ENCODE measurements at regions not wholly inside any gene's neighbourhood (a gene's known extent, or its start where the extent isn't known, plus 50 kb on each side); places are given as distances from the start of the nearest gene placed in this dataset.
"Not testable (repeated sequence)": the region's sequence is repeated elsewhere in the genome, so short reads cannot be mapped to it uniquely, and the experiment has no call there.

- no peak for DNase-seq (ENCODE audit: low spot score)
These were observed 201.3 kb downstream of the GIPC2 start for GRCh38 chr1:78247079-78247478.

- no peak for DNase-seq (ENCODE audit: low spot score)
These were observed 204.4 kb downstream of the GIPC2 start for GRCh38 chr1:78250201-78250600.

- peak; percentile 59 for DNase-seq (ENCODE audit: low spot score)
These were observed 208.8 kb downstream of the GIPC2 start for GRCh38 chr1:78254517-78254916.

- peak; percentile 58 for DNase-seq (ENCODE audit: low spot score)
These were observed 209.6 kb downstream of the GIPC2 start for GRCh38 chr1:78255383-78255782.

- DNase-seq (ENCODE audit: low spot score): no peak
These were observed 210.1 kb downstream of the GIPC2 start for GRCh38 chr1:78255846-78256245.

- DNase-seq (ENCODE audit: low spot score): no peak
These were observed 217.7 kb downstream of the GIPC2 start for GRCh38 chr1:78263459-78263858.

- DNase-seq (ENCODE audit: low spot score): no peak
These were observed 218.2 kb downstream of the GIPC2 start for GRCh38 chr1:78263946-78264345.

- no peak for DNase-seq (ENCODE audit: low spot score)
These were observed 221.9 kb downstream of the GIPC2 start for GRCh38 chr1:78267513-78268218.

GRCh38 chr1:78269591-78269990, 221.2 kb upstream of the PTGFR start:
- no peak for DNase-seq (ENCODE audit: low spot score)

- not testable (repeated sequence) for DNase-seq (ENCODE audit: low spot score)
These were observed 219.4 kb upstream of the PTGFR start for GRCh38 chr1:78271423-78271822.

GRCh38 chr1:78274814-78275213, 216.0 kb upstream of the PTGFR start:
- peak; percentile 67 for DNase-seq (ENCODE audit: low spot score)

GRCh38 chr1:78275456-78275855, 215.3 kb upstream of the PTGFR start:
- no peak for DNase-seq (ENCODE audit: low spot score)

GRCh38 chr1:78275906-78276685, 214.7 kb upstream of the PTGFR start:
- no peak for DNase-seq (ENCODE audit: low spot score)

GRCh38 chr1:78277253-78277652, 213.5 kb upstream of the PTGFR start:
- peak; percentile 82 for DNase-seq (ENCODE audit: low spot score)

GRCh38 chr1:78279051-78279450, 211.7 kb upstream of the PTGFR start:
- DNase-seq (ENCODE audit: low spot score): peak; percentile 81

- DNase-seq (ENCODE audit: low spot score): no peak
These were observed 210.1 kb upstream of the PTGFR start for GRCh38 chr1:78280626-78281025.

GRCh38 chr1:78281580-78281979, 209.2 kb upstream of the PTGFR start:
- no peak for DNase-seq (ENCODE audit: low spot score)

- no peak for DNase-seq (ENCODE audit: low spot score)
These were observed 207.1 kb upstream of the PTGFR start for GRCh38 chr1:78283691-78284090.

- peak; percentile 47 for DNase-seq (ENCODE audit: low spot score)
These were observed 206.4 kb upstream of the PTGFR start for GRCh38 chr1:78284354-78284753.

GRCh38 chr1:78286686-78287085, 204.1 kb upstream of the PTGFR start:
- DNase-seq (ENCODE audit: low spot score): no peak

GRCh38 chr1:78289603-78290002, 201.2 kb upstream of the PTGFR start:
- DNase-seq (ENCODE audit: low spot score): no peak

GRCh38 chr1:78291418-78291817, 199.4 kb upstream of the PTGFR start:
- no peak for DNase-seq (ENCODE audit: low spot score)

GRCh38 chr1:78291872-78292271, 198.9 kb upstream of the PTGFR start:
- DNase-seq (ENCODE audit: low spot score): no peak

- DNase-seq (ENCODE audit: low spot score): peak; percentile 72
These were observed 198.4 kb upstream of the PTGFR start for GRCh38 chr1:78292361-78292760.
